ENCODE measurements at regions not wholly inside any gene's neighbourhood (a gene's known extent, or its start where the extent isn't known, plus 50 kb on each side); places are given as distances from the start of the nearest gene placed in this dataset.

DNA sequence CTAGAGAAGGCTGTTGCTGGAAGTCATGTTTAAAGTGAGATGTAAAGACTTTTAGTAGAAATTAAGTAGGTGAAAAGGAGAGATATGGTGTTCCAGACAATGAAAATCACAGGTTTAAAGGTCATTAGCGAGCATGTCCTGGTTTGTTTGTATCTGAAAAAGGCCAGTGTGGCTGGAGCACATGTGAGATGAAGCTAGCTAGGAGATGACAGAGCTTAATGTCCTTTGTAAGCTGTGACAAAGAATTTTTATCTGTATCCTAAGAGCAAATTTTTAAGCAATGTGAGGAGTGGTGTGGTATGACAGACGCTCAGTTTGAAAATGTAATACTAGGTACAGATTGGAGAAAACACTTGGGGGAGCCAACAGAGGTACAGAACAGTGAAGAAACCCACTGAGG lies 567.2 kb upstream of the ARRDC3 start:
- TF ChIP-seq, protein P1, sequence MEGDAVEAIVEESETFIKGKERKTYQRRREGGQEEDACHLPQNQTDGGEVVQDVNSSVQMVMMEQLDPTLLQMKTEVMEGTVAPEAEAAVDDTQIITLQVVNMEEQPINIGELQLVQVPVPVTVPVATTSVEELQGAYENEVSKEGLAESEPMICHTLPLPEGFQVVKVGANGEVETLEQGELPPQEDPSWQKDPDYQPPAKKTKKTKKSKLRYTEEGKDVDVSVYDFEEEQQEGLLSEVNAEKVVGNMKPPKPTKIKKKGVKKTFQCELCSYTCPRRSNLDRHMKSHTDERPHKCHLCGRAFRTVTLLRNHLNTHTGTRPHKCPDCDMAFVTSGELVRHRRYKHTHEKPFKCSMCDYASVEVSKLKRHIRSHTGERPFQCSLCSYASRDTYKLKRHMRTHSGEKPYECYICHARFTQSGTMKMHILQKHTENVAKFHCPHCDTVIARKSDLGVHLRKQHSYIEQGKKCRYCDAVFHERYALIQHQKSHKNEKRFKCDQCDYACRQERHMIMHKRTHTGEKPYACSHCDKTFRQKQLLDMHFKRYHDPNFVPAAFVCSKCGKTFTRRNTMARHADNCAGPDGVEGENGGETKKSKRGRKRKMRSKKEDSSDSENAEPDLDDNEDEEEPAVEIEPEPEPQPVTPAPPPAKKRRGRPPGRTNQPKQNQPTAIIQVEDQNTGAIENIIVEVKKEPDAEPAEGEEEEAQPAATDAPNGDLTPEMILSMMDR (IDR thresholded peaks at IDR 0.05 in 8 of 11, conservative IDR thresholded peaks at IDR 0.05 in 3 of 11): no peak
- TF ChIP-seq POLR2A (IDR thresholded peaks at IDR 0.05): no peak
- no peak for TF ChIP-seq POLR2AphosphoS5 (IDR thresholded peaks at IDR 0.05)
- 68 to 81% (median 74%) methylated on average over 2 of the region's 2 CpGs for WGBS, 5 donors
- DNase-seq: no peak
- intact Hi-C loops (cut with DNase I; ENCODE audit: low total_unique reads): no loop called here
- H3K4me1 ChIP-seq: no peaks in the 10 kb centered on the region
- H3K27me3 ChIP-seq (replicated peaks in 1 of 7): no peaks in the 10 kb centered on the region
- H3K4me3 ChIP-seq: no peak overlapping the region
- H3K36me3 ChIP-seq: no peaks in the 10 kb centered on the region
- H3K9me3 ChIP-seq: no peaks in the 10 kb centered on the region
- no peak overlapping the region for H3K27ac ChIP-seq

DNA sequence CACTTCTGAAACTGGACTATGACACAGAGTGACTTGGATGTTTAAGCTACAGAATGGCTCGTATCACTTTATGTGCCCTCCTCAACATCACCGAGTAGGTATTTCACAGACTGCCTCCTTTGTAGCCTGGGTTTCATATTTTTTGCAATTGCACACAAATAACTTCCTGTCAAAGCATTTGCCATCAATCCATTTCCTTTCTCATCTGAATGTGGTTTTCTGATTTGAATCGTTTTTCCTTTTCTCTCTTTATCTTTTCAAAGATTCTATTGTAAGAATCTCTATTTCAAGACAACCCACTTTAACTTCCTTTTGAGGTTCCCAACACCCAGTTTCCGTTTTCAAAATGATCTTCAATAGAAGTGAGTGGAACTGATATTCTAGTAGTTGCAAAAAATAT lies 563.8 kb upstream of the ARRDC3 start:
- no peaks in the 10 kb centered on the region for H3K4me1 ChIP-seq
- no peaks in the 10 kb centered on the region for H3K27me3 ChIP-seq (replicated peaks in 1 of 7)
- H3K36me3 ChIP-seq: no peaks in the 10 kb centered on the region
- H3K27ac ChIP-seq: no peak overlapping the region
- H3K4me3 ChIP-seq: no peak overlapping the region
- intact Hi-C loops (cut with DNase I; ENCODE audit: low total_unique reads): no loop called here
- TF ChIP-seq POLR2A (IDR thresholded peaks at IDR 0.05): no peak
- TF ChIP-seq POLR2AphosphoS5 (IDR thresholded peaks at IDR 0.05): no peak
- TF ChIP-seq, protein P1 (IDR thresholded peaks at IDR 0.05 in 8 of 11, conservative IDR thresholded peaks at IDR 0.05 in 3 of 11): no peak
- H3K9me3 ChIP-seq: no peaks in the 10 kb centered on the region
- no peak for DNase-seq
- 28 to 42% (median 34%) methylated on average over 4 of the region's 4 CpGs for WGBS, 5 donors

DNA sequence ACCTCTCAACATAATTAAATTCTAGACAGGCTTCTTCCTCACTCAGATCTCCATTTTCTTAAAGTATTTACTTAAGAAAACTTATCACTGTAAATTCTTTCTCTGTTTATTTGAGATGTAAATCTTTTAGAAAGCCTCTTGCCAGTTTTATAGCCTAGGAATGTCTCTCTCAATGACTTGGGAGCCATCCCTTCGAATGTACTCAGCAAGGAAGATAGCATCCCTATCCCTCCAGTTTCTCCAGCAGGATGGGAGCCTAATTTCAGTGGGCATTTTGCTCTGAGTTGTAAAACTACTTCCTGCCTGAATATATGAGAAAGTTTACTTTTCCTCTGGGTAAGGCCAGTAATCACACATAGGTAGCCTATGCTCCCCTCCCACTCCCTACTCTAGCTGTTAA lies 558.5 kb upstream of the ARRDC3 start:
- no peak for TF ChIP-seq POLR2A (IDR thresholded peaks at IDR 0.05)
- TF ChIP-seq, protein P1 (IDR thresholded peaks at IDR 0.05 in 8 of 11, conservative IDR thresholded peaks at IDR 0.05 in 3 of 11): no peak
- TF ChIP-seq POLR2AphosphoS5 (IDR thresholded peaks at IDR 0.05): no peak
- no peaks in the 10 kb centered on the region for H3K9me3 ChIP-seq
- WGBS, 5 donors: 17 to 27% (median 20%) methylated on average over 1 of the region's 1 CpG
- H3K4me3 ChIP-seq: no peak overlapping the region
- H3K4me1 ChIP-seq: no peaks in the 10 kb centered on the region
- H3K27ac ChIP-seq: no peak overlapping the region
- no peak for DNase-seq
- no peaks in the 10 kb centered on the region for H3K27me3 ChIP-seq (replicated peaks in 1 of 7)
- intact Hi-C loops (cut with DNase I; ENCODE audit: low total_unique reads): no loop called here
- no peaks in the 10 kb centered on the region for H3K36me3 ChIP-seq

DNA sequence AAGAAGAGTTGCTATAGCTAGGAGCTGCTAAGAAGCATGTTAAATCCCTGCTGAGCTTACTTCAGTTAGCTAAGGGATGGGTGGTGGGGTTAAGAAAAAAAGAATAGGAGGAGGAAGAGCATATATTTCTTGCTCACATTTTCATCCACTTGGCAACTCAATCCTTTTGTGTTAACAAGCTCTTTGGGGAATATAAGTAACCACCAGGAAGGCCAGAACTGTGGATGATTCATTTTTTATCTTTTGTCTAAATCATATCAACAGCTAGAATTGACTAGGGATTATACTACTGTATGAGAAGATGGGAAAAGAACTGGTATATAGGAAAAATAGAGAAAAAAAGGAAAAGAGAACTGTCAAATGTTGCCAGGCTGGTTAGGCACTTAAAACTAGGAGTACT lies 555.3 kb upstream of the ARRDC3 start:
- Histone ChIP-seq H3K36me3 (no peaks in the 10 kb centered on the region), H3K4me3 (no peak overlapping the region), H3K9me3 (no peaks in the 10 kb centered on the region), H3K27ac (no peak overlapping the region), H3K27me3 (replicated peaks in 1 of 7) (no peaks in the 10 kb centered on the region), H3K4me1 (no peaks in the 10 kb centered on the region)
- intact Hi-C loops (cut with DNase I; ENCODE audit: low total_unique reads): no loop called here
- TF ChIP-seq POLR2AphosphoS5 (IDR thresholded peaks at IDR 0.05) (no peak), POLR2A (IDR thresholded peaks at IDR 0.05) (no peak)
- TF ChIP-seq, protein P1 (IDR thresholded peaks at IDR 0.05 in 8 of 11, conservative IDR thresholded peaks at IDR 0.05 in 3 of 11): no peak
- DNase-seq: no peak

Data from spleen (tissue), 11 donors.